ENCODE measurements at regions not wholly inside any gene's neighbourhood (a gene's known extent, or its start where the extent isn't known, plus 50 kb on each side); places are given as distances from the start of the nearest gene placed in this dataset.

GRCh38 chr5:67407979-67408378 is 211.4 kb upstream of the CD180 start:
- BruUV-seq (replicated peaks): no TSS peak
- SMC1A ChIA-PET (ENCODE audit: uncharacterized antibody, unreplicated experiment): no interaction called here
- Histone ChIP-seq H3K79me2 (ENCODE audit: control insufficient read depth, insufficient read depth, low read length) (no peaks in the 10 kb centered on the region), H3K4me2 (ENCODE audit: control insufficient read depth, insufficient read depth) (no peak overlapping the region), H3K4me1 (ENCODE audit: control insufficient read depth, insufficient read depth, low read length) (no peaks in the 10 kb centered on the region), H3K9me3 (replicated peaks; ENCODE audit: control insufficient read depth, insufficient read depth, low read length) (no peaks in the 10 kb centered on the region), H2AFZ (ENCODE audit: control insufficient read depth, low read depth, low read length) (no peak overlapping the region), H3K36me3 (ENCODE audit: control insufficient read depth in 2 of 2, insufficient read depth in 2 of 2, low read length in 1 of 2) (no peaks in the 10 kb centered on the region), H3K4me3 (no peak overlapping the region), H3K27ac (ENCODE audit: control insufficient read depth, insufficient read depth) (no peak overlapping the region), H4K20me1 (ENCODE audit: control insufficient read depth, insufficient read depth) (no peaks in the 10 kb centered on the region), H3K27me3 (replicated peaks in 1 of 2; ENCODE audit: control insufficient read depth in 2 of 2, insufficient read depth in 2 of 2, low read length in 1 of 2) (no peaks in the 10 kb centered on the region), H3K9ac (ENCODE audit: control insufficient read depth, insufficient read depth, low read length) (no peak overlapping the region)
- WGBS (ENCODE audit: insufficient coverage, insufficient replicate concordance, low lambda C conversion rate, missing lambda C conversion rate): 83% methylated on average over 2 of the region's 2 CpGs
- ATAC-seq (no peak), FAIRE-seq (no peak), DNase-seq (ENCODE audit: low read depth, low spot score) (no peak)
- RAD21 ChIA-PET (ENCODE audit: unreplicated experiment): no interaction called here
- in situ Hi-C loops (cut with MboI): no loop called here
- intact Hi-C loops (cut with micrococcal nuclease; ENCODE audit: unreplicated experiment): no loop called here
- CTCF ChIA-PET: interaction anchor here (1.1 kb wide), 1 partner anchor 161 kb away, joined by 4 read pairs; no protein-coding TSS in a partner anchor
- TF ChIP-seq NFYB (IDR thresholded peaks at IDR 0.05; ENCODE audit: insufficient read depth, low read depth, low read length) (no peak), BACH1 (IDR thresholded peaks at IDR 0.05; ENCODE audit: borderline replicate concordance) (no peak), EED (IDR thresholded peaks at IDR 0.05; ENCODE audit: low read depth) (no peak), TCF12 (IDR thresholded peaks at IDR 0.05; ENCODE audit: low read depth, low read length) (no peak), E2F8 (IDR thresholded peaks at IDR 0.05; ENCODE audit: low read depth, partially characterized antibody) (no peak), SPI1 (IDR thresholded peaks at IDR 0.05; ENCODE audit: borderline replicate concordance, insufficient read depth, low read depth, low read length) (no peak)
- POLR2A ChIA-PET: no interaction called here
